HG03045 (cell line): ENCODE measurements at regions not wholly inside any gene's neighbourhood (a gene's known extent, or its start where the extent isn't known, plus 50 kb on each side); places are given as distances from the start of the nearest gene placed in this dataset.
"Not testable (repeated sequence)": the region's sequence is repeated elsewhere in the genome, so short reads cannot be mapped to it uniquely, and the experiment has no call there.

ENCODE experiments used
- ATAC-seq: cut with Tn5 transposase; IDR thresholded peaks from one replicate; pipeline ENCODE4 v1.9.1; 2021; ENCODE audit warnings: mild to moderate bottlenecking, moderate library complexity; ENCODE audit not compliant: unreplicated experiment

GRCh38 chr4:28241021-28241420 is 1380.4 kb downstream of the STIM2 start:
- ATAC-seq, result no peak

- no peak for ATAC-seq
Measured at GRCh38 chr4:28247805-28248204, 1387.2 kb downstream of the STIM2 start.

GRCh38 chr4:28248269-28248668 is 1387.6 kb downstream of the STIM2 start:
- ATAC-seq, result no peak

- ATAC-seq, result no peak
Measured at GRCh38 chr4:28250646-28251045, 1390.0 kb downstream of the STIM2 start.

GRCh38 chr4:28251831-28252230 is 1391.2 kb downstream of the STIM2 start:
- no peak for ATAC-seq

GRCh38 chr4:28254003-28254402 is 1393.4 kb downstream of the STIM2 start:
- ATAC-seq, result no peak

GRCh38 chr4:28256295-28256694 is 1395.7 kb downstream of the STIM2 start:
- no peak for ATAC-seq

GRCh38 chr4:28259951-28260350 is 1399.3 kb downstream of the STIM2 start:
- ATAC-seq, result no peak

GRCh38 chr4:28267166-28267565 is 1406.5 kb downstream of the STIM2 start:
- no peak for ATAC-seq

GRCh38 chr4:28269426-28269825 is 1408.8 kb downstream of the STIM2 start:
- ATAC-seq, result no peak

- ATAC-seq, result no peak
Measured at GRCh38 chr4:28277931-28278330, 1417.3 kb downstream of the STIM2 start.

- ATAC-seq, result no peak
Measured at GRCh38 chr4:28278676-28279075, 1418.0 kb downstream of the STIM2 start.

GRCh38 chr4:28279249-28279648 is 1418.6 kb downstream of the STIM2 start:
- no peak for ATAC-seq

GRCh38 chr4:28286266-28286665 is 1425.6 kb downstream of the STIM2 start:
- not testable (repeated sequence) for ATAC-seq

- no peak for ATAC-seq
Measured at GRCh38 chr4:28287831-28288233, 1427.2 kb downstream of the STIM2 start.

GRCh38 chr4:28296239-28296638 is 1435.6 kb downstream of the STIM2 start:
- no peak for ATAC-seq

- ATAC-seq, result no peak
Measured at GRCh38 chr4:28310926-28311325, 1450.3 kb downstream of the STIM2 start.

- not testable (repeated sequence) for ATAC-seq
Measured at GRCh38 chr4:28312497-28312896, 1451.9 kb downstream of the STIM2 start.

GRCh38 chr4:28313729-28314713 is 1453.4 kb downstream of the STIM2 start:
- no peak for ATAC-seq

- no peak for ATAC-seq
Measured at GRCh38 chr4:28317221-28317620, 1456.6 kb downstream of the STIM2 start.

GRCh38 chr4:28334249-28334648 is 1473.6 kb downstream of the STIM2 start:
- no peak for ATAC-seq

- ATAC-seq, result no peak
Measured at GRCh38 chr4:28341784-28342183, 1481.1 kb downstream of the STIM2 start.

- no peak for ATAC-seq
Measured at GRCh38 chr4:28350485-28350884, 1489.8 kb downstream of the STIM2 start.
